ENCODE measurements at regions not wholly inside any gene's neighbourhood (a gene's known extent, or its start where the extent isn't known, plus 50 kb on each side); places are given as distances from the start of the nearest gene placed in this dataset.
"Not testable (repeated sequence)": the region's sequence is repeated elsewhere in the genome, so short reads cannot be mapped to it uniquely, and the experiment has no call there.

DNA sequence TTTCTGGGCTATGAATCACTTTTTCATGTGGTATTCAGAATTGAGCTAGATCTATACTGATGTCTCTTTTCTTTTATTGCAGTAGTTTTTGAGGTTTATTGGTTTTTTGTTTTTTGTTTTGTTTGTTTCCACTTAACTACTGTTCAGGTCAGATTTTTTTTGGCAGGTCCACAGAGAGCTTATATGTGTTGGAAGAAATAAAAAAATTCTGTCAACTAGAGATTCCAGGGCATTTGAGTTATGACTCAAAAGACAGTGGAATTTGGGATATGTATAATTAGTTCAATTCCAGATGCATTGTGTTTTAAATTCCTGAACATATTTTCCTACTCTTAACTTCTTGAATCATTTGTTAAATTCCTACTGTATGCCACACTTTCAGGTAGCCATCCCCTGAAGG lies 727.2 kb downstream of the SI start:
- Histone ChIP-seq H3K4me3 (no peak overlapping the region), H3K4me1 (ENCODE audit: low read depth) (no peaks in the 10 kb centered on the region), H3K27ac (no peak overlapping the region), H3K9me3 (ENCODE audit: low read depth) (no peaks in the 10 kb centered on the region), H3K36me3 (no peaks in the 10 kb centered on the region), H3K27me3 (no peaks in the 10 kb centered on the region)
- DNase-seq (ENCODE audit: low read depth in 1 of 2, low spot score in 1 of 2) = no peak
- TF ChIP-seq, protein P1, sequence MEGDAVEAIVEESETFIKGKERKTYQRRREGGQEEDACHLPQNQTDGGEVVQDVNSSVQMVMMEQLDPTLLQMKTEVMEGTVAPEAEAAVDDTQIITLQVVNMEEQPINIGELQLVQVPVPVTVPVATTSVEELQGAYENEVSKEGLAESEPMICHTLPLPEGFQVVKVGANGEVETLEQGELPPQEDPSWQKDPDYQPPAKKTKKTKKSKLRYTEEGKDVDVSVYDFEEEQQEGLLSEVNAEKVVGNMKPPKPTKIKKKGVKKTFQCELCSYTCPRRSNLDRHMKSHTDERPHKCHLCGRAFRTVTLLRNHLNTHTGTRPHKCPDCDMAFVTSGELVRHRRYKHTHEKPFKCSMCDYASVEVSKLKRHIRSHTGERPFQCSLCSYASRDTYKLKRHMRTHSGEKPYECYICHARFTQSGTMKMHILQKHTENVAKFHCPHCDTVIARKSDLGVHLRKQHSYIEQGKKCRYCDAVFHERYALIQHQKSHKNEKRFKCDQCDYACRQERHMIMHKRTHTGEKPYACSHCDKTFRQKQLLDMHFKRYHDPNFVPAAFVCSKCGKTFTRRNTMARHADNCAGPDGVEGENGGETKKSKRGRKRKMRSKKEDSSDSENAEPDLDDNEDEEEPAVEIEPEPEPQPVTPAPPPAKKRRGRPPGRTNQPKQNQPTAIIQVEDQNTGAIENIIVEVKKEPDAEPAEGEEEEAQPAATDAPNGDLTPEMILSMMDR (IDR thresholded peaks at IDR 0.05; ENCODE audit: low read depth, low read length) = no peak

GRCh38 chr3:164342206-164342605 lies 736.1 kb downstream of the SI start:
- not testable (repeated sequence) for H3K9me3 ChIP-seq (ENCODE audit: low read depth); H3K27me3 ChIP-seq; H3K4me3 ChIP-seq; H3K36me3 ChIP-seq; DNase-seq (ENCODE audit: low read depth in 1 of 2, low spot score in 1 of 2); H3K27ac ChIP-seq; H3K4me1 ChIP-seq (ENCODE audit: low read depth)

- Histone ChIP-seq H3K4me1 (ENCODE audit: low read depth) (no peaks in the 10 kb centered on the region), H3K27me3 (no peaks in the 10 kb centered on the region), H3K9me3 (ENCODE audit: low read depth) (no peaks in the 10 kb centered on the region), H3K27ac (no peak overlapping the region), H3K36me3 (no peaks in the 10 kb centered on the region), H3K4me3 (no peak overlapping the region)
- TF ChIP-seq, protein P1 (IDR thresholded peaks at IDR 0.05; ENCODE audit: low read depth, low read length) = no peak
- no peak for DNase-seq (ENCODE audit: low read depth in 1 of 2, low spot score in 1 of 2)
Measured at GRCh38 chr3:164341086-164341485, 737.2 kb downstream of the SI start.

DNA sequence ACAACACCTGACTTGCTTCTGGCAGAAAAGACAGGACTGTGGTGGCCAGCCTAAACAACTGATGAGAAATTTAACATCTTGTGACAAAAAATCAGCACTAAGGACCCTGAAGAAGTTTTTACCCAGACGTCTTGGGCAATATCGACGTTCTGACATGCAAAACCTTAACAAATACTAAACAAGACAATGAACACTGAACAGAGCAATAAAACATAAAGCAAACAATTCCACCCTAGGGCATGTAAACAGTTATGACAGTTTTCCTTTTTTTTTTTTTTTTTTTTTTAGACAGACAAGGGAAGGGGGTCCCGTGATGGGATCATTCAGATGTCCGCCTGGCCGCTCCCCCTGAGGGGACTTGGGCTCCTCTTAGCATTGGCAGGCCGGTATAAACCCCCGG lies 738.0 kb downstream of the SI start:
- Histone ChIP-seq H3K4me3 (no peak overlapping the region), H3K36me3 (no peaks in the 10 kb centered on the region), H3K27me3 (no peaks in the 10 kb centered on the region), H3K9me3 (ENCODE audit: low read depth) (no peaks in the 10 kb centered on the region), H3K27ac (no peak overlapping the region), H3K4me1 (ENCODE audit: low read depth) (no peaks in the 10 kb centered on the region)
- no peak for DNase-seq (ENCODE audit: low read depth in 1 of 2, low spot score in 1 of 2)
- TF ChIP-seq, protein P1 (IDR thresholded peaks at IDR 0.05; ENCODE audit: low read depth, low read length) = no peak

DNA sequence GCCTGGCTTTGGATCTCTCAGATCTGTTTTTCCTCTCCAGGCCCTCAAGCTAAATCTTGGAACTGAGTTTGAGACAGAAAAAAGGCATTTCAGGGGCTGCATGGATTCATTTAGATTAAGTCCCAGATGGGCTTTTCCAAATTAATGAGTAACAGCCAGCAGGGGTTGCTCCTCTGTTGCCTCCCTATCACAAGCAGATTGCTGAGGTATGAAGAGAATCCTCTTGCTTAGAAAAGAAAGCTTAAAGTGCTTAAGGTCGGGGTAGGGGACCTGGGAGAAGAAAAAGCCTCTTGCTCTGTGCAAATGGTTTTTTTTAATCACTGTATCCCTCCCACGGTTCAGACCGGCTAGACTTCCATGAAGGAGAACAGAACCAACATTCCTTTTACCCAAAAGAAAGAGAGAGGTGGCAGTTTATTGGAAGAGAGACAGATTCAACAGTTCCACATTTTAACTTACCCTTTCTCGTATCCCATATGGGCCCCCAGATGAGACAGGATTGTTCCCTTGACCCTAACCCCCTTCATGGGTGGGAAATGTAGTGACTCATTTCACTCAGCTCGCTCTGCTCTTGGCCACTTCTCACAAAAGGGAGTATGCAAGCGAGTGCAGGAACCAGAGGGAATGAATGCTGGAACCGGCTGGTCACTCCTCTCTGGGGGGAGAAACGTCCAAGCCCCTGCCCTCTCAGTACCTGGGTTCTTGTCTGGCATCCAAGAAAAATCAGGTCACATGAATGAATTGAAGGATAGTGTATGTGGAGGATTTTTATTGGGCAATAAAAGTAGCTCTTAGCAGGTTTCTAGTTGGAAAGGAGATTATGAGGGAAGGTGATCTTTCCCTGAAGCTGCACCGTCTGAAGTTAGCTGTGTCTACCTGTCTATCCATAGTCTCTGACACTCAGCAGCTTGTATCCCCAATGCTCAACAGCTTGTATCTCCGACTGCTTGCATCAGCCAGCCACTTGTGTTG lies 745.2 kb downstream of the SI start:
- Histone ChIP-seq H3K36me3 (no peaks in the 10 kb centered on the region), H3K27ac (peak overlapping the region; percentile 94), H3K27me3 (no peaks in the 10 kb centered on the region), H3K9me3 (ENCODE audit: low read depth) (no peaks in the 10 kb centered on the region), H3K4me3 (no peak overlapping the region), H3K4me1 (ENCODE audit: low read depth) (peaks cover 40% of the 10 kb centered on the region)
- peak in 1 of 2 donors; percentile 54 for DNase-seq (ENCODE audit: low read depth in 1 of 2, low spot score in 1 of 2)
- TF ChIP-seq, protein P1 (IDR thresholded peaks at IDR 0.05; ENCODE audit: low read depth, low read length) = no peak

DNA sequence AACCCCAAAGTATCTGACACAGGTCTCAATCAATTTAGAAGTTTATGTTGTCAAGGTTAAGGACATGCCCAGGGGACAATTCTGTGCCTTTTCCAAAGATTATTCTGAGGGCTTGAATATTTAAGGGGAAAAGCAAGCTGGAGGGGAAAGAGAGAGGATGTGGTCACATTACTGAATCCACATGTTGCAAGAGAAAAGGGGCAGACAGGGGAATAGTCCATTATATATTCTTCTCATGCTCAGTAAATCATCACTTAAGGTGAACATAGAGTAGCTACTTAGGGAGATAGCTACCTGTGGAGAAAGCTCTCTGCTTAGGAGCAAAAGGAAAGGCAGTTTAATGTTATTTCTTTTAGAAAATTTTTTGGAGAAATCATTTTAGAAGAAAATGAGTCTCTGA lies 751.6 kb downstream of the SI start:
- TF ChIP-seq, protein P1 (IDR thresholded peaks at IDR 0.05; ENCODE audit: low read depth, low read length) = no peak
- no peak for DNase-seq (ENCODE audit: low read depth in 1 of 2, low spot score in 1 of 2)
- Histone ChIP-seq H3K27ac (no peak overlapping the region), H3K4me1 (ENCODE audit: low read depth) (peaks cover 15% of the 10 kb centered on the region), H3K9me3 (ENCODE audit: low read depth) (no peaks in the 10 kb centered on the region), H3K36me3 (no peaks in the 10 kb centered on the region), H3K27me3 (no peaks in the 10 kb centered on the region), H3K4me3 (no peak overlapping the region)
